ENCODE measurements at regions not wholly inside any gene's neighbourhood (a gene's known extent, or its start where the extent isn't known, plus 50 kb on each side); places are given as distances from the start of the nearest gene placed in this dataset.

DNA sequence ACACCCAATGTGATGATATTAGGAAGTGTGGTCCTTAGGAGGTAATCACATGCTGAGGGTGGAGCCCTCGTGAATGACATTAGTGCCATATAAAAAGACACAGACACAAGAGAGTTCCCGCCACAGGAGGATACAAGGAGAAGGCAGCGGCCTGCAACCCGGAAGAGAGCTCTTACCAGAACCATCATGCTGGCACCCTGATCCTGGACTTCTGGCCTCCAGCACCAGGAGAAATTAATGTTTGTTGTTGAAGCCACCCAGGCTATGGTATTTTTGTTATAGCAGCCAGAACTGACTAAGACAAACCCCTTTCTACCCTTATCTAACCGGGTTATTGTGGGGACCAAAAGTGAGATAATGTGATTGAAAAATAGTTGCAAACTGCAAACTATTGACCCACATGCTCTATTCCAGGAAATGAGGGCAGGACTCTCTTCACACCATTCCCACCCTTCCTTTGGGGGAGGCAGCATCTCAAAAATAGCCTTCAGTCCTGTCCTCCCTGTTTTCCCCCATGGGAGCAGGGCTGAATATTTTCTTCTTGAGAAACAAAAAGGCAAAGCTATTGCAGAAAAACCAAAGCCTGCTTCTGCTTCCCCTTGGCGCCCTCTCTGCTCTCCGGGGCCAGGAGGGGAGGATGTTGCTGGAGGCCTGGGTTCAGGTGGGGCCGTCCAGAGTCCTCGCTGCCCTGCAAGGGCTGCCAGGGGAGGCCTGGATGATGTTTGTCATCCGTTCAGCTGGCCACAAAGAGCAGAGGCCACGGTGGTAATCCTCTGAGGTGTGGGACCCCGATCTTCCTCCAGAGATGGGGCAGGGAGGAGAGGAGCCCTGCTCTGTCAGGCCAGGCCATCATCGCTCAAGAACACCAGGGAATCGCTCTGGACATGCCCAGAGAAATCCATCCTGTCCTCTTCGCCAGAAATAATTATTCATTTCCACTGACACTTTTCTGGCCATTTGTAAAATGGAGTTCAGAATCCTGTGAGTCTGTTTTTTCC lies 73.8 kb upstream of the HAAO start:
- DNase-seq (ENCODE audit: extremely low read depth, low read depth, low spot score) = no peak

DNA sequence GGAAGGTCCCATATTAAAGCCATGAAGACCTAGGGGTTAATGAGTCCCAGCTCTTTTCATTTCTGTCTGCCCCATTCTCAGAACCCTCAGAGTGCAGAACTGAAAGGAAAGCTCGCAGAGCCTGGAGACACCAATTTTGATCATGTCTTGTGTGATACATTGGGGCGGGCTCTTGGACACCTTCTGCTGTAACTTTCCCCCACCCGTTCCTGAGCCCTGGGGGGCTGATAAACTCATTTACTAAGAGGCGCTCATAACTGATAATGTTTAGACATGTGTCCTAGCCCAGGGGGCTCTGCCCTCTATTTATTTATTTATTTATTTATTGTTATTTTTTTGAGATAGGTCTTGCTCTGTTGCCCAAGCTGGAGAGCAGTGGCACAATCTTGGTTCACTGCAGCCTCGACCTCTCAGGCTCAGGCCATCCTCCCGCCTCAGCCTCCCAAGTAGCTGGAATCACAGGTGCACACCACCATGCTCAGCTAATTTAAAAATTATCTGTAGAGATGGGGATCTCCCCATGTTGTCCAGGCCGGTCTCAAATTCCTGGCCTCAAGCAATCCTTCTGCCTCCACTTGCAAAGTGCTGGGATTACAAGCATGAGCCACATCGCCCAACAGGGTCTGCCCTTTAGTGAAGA lies 72.4 kb upstream of the HAAO start:
- DNase-seq (ENCODE audit: extremely low read depth, low read depth, low spot score) = no peak

DNA sequence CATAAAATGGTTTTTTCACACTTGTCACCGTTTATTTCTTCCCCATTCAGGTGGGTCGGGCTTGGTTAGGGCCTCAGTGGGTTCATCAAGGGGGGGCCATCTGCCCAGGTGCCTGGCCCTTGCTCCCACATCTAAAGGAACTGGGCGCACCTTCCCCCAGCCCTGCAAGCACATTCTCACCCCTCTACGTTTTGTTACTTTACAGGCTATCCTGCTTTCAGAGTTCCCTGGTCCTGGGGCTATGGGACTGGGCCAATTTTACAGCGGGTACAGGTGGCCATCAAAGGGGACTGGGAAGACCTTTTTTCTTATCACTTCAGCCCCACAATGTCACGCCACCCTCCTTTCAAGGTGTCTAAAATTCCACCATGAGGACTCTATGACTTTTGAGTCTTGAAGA lies 71.8 kb upstream of the HAAO start:
- DNase-seq (ENCODE audit: extremely low read depth, low read depth, low spot score) = no peak

DNA sequence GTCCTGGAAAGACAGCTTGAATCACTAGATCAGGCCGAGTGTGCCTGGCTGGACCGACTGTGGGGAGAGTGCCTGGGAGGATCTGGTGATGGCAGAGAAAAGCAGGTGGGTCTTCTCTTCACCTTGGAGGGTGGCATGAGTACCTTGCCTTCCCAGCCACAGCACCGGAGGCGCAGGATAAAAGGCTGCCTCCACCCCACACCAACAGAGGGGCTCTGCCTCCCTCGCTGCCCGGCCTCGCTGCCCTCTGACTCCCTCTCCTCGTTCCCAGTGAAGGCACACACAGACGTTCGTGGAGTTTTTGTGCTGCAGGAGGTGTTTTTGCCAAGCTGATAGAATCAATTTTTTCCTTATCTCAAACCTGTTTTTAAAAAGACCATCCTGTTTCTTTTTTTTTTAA lies 71.4 kb upstream of the HAAO start:
- DNase-seq (ENCODE audit: extremely low read depth, low read depth, low spot score) = no peak

GRCh38 chr2:42863320-42863719 lies 70.9 kb upstream of the HAAO start:
- DNase-seq (ENCODE audit: extremely low read depth, low read depth, low spot score) = no peak

GRCh38 chr2:42862669-42863185 lies 70.3 kb upstream of the HAAO start:
- DNase-seq (ENCODE audit: extremely low read depth, low read depth, low spot score) = no peak

DNA sequence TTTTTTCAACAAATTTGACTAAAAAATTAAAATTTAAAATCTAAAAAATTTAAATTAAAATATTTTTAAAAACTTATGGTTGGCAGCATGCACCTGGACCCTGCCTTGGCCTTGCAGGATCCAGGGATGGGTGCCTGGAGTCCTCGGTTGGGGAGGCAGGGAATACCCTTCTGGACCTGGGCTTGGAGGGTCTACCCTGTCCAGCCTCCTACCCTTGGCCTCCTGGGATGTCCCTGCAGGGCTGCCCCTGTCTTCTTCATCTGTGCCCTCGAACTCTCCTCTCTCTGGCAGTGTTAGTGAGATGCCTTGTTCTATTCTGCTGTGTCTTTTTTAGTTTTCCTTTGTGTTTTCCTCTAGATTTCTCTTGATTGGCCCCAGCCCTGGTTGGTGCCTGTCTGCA lies 68.9 kb upstream of the HAAO start:
- DNase-seq (ENCODE audit: extremely low read depth, low read depth, low spot score) = no peak

- DNase-seq (ENCODE audit: extremely low read depth, low read depth, low spot score) = no peak
Measured at GRCh38 chr2:42860319-42861094, 68.1 kb upstream of the HAAO start.

DNA sequence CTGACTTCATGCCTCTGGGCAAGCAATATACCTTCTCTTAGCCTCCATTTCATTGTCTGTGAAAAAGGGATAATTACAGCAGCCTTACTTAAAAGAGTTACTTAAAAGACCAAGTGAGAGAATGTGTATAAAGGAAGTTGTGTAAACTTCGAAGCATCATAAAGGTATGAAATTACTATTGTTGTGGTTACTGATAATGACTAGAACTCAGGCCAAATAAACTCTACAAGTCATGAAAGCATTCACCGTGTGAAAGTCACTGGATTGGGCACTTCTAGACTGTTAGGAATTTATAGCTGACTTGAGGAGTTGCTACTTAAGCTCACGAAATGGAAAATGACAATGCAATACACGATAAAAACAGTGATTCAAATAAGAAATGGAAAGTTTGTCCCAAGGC lies 67.4 kb upstream of the HAAO start:
- no peak for DNase-seq (ENCODE audit: extremely low read depth, low read depth, low spot score)

DNA sequence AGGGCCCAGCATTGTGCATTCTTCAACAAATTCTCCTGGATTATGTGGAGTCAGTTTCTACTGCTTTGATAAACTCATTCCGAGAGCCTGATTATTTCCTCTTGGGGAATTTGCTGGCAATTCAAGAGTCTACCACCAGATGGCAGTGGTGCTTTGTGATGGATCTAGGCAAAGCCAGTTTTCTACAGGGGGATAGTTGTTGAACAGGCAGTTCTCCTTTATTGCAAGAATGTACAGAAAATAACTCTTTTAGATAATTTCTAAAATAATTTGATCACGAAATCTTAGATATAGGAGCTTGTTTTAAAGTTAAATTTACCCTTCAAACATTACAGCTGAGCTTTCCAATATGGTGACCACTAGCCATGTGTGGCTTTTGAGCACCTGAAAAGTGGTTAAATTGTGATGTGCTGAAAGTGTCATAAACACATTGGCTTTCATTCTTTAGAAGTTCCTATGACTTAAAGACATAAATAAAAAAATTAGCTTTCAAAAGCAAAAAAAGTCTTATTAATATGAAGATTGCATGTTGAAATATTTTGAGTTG lies 66.7 kb upstream of the HAAO start:
- DNase-seq (ENCODE audit: extremely low read depth, low read depth, low spot score) = no peak

GRCh38 chr2:42858140-42859005 lies 66.0 kb upstream of the HAAO start:
- DNase-seq (ENCODE audit: extremely low read depth, low read depth, low spot score) = no peak

DNA sequence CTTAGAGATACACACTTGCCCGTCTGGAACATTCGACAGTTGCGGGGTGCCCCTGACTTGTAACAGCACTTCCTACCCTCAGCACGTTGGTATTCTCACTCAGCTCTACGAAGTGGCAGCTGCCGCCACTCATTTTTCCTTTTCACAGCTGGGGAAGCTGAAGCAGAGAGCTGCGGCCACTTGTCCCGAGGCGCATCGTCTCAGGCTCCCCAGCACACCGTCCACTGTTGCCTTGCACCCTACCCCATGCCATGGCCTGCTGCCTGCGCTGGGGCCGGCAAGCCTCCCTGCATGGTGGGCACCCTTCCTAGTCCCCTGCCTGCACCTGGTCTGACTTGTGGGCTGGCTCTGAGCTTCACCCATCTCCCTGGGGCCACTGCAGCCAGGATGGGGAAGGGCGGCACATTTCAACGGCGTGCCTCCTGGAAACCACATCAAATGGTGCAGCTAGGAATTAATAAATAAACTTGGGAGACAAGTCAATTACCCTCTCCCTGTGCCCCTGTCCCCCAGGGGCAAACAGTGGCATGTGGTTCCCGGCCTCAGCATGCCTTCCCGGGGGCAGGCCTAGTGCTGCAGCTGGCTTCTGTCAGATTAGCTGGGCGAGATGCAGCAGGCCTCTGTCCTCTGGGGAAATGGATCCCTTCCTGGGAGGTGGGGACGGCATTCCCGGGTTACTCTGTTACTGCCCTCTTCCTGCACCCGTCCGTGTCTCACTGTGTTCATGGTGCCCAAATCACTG lies 64.7 kb upstream of the HAAO start:
- no peak for DNase-seq (ENCODE audit: extremely low read depth, low read depth, low spot score)

- no peak for DNase-seq (ENCODE audit: extremely low read depth, low read depth, low spot score)
Measured at GRCh38 chr2:42856106-42856860, 63.9 kb upstream of the HAAO start.

DNA sequence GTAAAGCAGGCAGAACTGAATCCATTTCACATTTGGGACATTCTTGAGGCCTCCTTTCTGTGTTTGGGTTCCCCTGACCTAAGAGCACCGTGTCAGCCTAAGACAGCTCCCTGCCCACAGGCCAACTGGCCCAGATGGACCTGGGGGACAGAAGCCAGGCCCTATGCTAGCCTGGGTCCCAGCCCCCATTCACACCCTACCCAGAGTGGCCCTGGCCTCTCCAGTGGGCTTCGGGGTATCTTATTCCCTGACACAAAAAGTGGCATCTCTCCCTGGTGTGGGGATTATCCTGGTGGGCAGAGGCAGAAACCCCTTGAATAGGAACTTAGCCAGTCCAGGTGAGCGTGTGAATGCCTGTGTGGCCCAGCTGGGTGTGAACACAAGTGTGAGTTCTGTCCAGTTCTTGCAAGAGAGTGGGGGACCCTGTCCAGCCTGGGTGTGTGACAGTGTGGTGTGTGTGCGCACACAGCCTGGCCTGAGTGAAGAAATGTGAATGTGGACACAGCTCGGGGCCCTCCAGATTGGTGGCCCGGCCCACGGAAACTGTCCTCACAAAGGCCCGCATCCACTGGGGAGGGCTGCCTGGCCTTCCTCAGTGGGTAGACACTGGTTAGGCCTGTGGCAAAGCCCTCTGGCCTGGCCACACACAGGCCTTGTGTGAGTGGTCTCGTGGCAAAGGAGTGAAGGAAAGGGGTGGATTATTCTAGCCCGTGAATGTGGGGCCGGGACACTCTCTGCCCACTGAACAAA lies 63.0 kb upstream of the HAAO start:
- DNase-seq (ENCODE audit: extremely low read depth, low read depth, low spot score) = no peak

GRCh38 chr2:42854207-42854818 lies 61.9 kb upstream of the HAAO start:
- DNase-seq (ENCODE audit: extremely low read depth, low read depth, low spot score) = no peak

- DNase-seq (ENCODE audit: extremely low read depth, low read depth, low spot score) = no peak
Measured at GRCh38 chr2:42853549-42854206, 61.3 kb upstream of the HAAO start.

- DNase-seq (ENCODE audit: extremely low read depth, low read depth, low spot score) = no peak
Measured at GRCh38 chr2:42852798-42853197, 60.4 kb upstream of the HAAO start.
